RCC 7860 (cell line): ENCODE measurements at regions not wholly inside any gene's neighbourhood (a gene's known extent, or its start where the extent isn't known, plus 50 kb on each side); places are given as distances from the start of the nearest gene placed in this dataset.

ENCODE experiments used
- DNase-seq: peaks from one replicate; pipeline ENCODE4 v3.0.0-alpha.2; 2015; ENCODE audit warnings: low spot score
- FAIRE-seq: peaks from 2 replicates; lab custom pipeline; 2012; peaks lifted over from hg19 to GRCh38; lab: Jason Lieb, UNC

GRCh38 chr5:72032788-72033187 is 74.5 kb upstream of the MAP1B start:
- DNase-seq: no peak
- FAIRE-seq: no peak

- no peak for FAIRE-seq
- DNase-seq: no peak
Observed at GRCh38 chr5:72034770-72035169, 72.5 kb upstream of the MAP1B start.

GRCh38 chr5:72035831-72036230 is 71.4 kb upstream of the MAP1B start:
- DNase-seq: no peak
- no peak for FAIRE-seq

- DNase-seq: no peak
- no peak for FAIRE-seq
Observed at GRCh38 chr5:72036951-72037350, 70.3 kb upstream of the MAP1B start.

- FAIRE-seq: no peak
Observed at GRCh38 chr5:72040513-72040912, 66.8 kb upstream of the MAP1B start.

GRCh38 chr5:72041654-72042053 is 65.6 kb upstream of the MAP1B start:
- no peak for DNase-seq

More at GRCh38 chr5:72040513-72040912, 66.8 kb upstream of the MAP1B start:
- no peak for DNase-seq

GRCh38 chr5:72042097-72042496 is 65.2 kb upstream of the MAP1B start:
- no peak for FAIRE-seq
- DNase-seq: no peak

More at GRCh38 chr5:72041654-72042053, 65.6 kb upstream of the MAP1B start:
- FAIRE-seq: no peak

- FAIRE-seq (no peak), DNase-seq (no peak)
Observed at GRCh38 chr5:72045692-72046091, 61.6 kb upstream of the MAP1B start.

- no peak for DNase-seq
- FAIRE-seq: no peak
Observed at GRCh38 chr5:72046106-72046505, 61.2 kb upstream of the MAP1B start.

GRCh38 chr5:72055636-72056035 is 51.6 kb upstream of the MAP1B start:
- DNase-seq: no peak
- FAIRE-seq: no peak
